ENCODE measurements at regions not wholly inside any gene's neighbourhood (a gene's known extent, or its start where the extent isn't known, plus 50 kb on each side); places are given as distances from the start of the nearest gene placed in this dataset.
"Not testable (repeated sequence)": the region's sequence is repeated elsewhere in the genome, so short reads cannot be mapped to it uniquely, and the experiment has no call there.

GRCh38 chr1:76687307-76688175, 179.7 kb upstream of the ST6GALNAC5 start:
- Histone ChIP-seq H3K4me3 (ENCODE audit: low read depth, low read length) (no peak overlapping the region), H3K27me3 (ENCODE audit: insufficient read depth, low read depth, severe bottlenecking) (no peaks in the 10 kb centered on the region), H3K9me3 (ENCODE audit: severe bottlenecking) (no peaks in the 10 kb centered on the region), H3K27ac (no peak overlapping the region), H3K36me3 (no peaks in the 10 kb centered on the region)
- TF ChIP-seq CTCF (IDR thresholded peaks at IDR 0.05; ENCODE audit: low read depth, low read length): no peak
- DNase-seq: no peak

GRCh38 chr1:76690766-76691165, 176.5 kb upstream of the ST6GALNAC5 start:
- H3K4me3 ChIP-seq (ENCODE audit: low read depth, low read length): no peak overlapping the region
- H3K9me3 ChIP-seq (ENCODE audit: severe bottlenecking): no peaks in the 10 kb centered on the region
- TF ChIP-seq CTCF (IDR thresholded peaks at IDR 0.05; ENCODE audit: low read depth, low read length): no peak
- no peaks in the 10 kb centered on the region for H3K27me3 ChIP-seq (ENCODE audit: insufficient read depth, low read depth, severe bottlenecking)
- H3K27ac ChIP-seq: no peak overlapping the region
- no peak for DNase-seq
- H3K36me3 ChIP-seq: no peaks in the 10 kb centered on the region

- no peak for DNase-seq
- H3K36me3 ChIP-seq: no peaks in the 10 kb centered on the region
- H3K27me3 ChIP-seq (ENCODE audit: insufficient read depth, low read depth, severe bottlenecking): no peaks in the 10 kb centered on the region
- H3K27ac ChIP-seq: no peak overlapping the region
- no peaks in the 10 kb centered on the region for H3K9me3 ChIP-seq (ENCODE audit: severe bottlenecking)
- no peak for TF ChIP-seq CTCF (IDR thresholded peaks at IDR 0.05; ENCODE audit: low read depth, low read length)
- no peak overlapping the region for H3K4me3 ChIP-seq (ENCODE audit: low read depth, low read length)
Measured at GRCh38 chr1:76695535-76695934, 171.7 kb upstream of the ST6GALNAC5 start.

GRCh38 chr1:76697361-76697760, 169.9 kb upstream of the ST6GALNAC5 start:
- Histone ChIP-seq H3K27me3 (ENCODE audit: insufficient read depth, low read depth, severe bottlenecking) (no peaks in the 10 kb centered on the region), H3K36me3 (no peaks in the 10 kb centered on the region), H3K27ac (no peak overlapping the region), H3K4me3 (ENCODE audit: low read depth, low read length) (no peak overlapping the region), H3K9me3 (ENCODE audit: severe bottlenecking) (no peaks in the 10 kb centered on the region)
- no peak for TF ChIP-seq CTCF (IDR thresholded peaks at IDR 0.05; ENCODE audit: low read depth, low read length)
- no peak for DNase-seq

- H3K27me3 ChIP-seq (ENCODE audit: insufficient read depth, low read depth, severe bottlenecking); H3K36me3 ChIP-seq; H3K9me3 ChIP-seq (ENCODE audit: severe bottlenecking); H3K4me3 ChIP-seq (ENCODE audit: low read depth, low read length); DNase-seq; H3K27ac ChIP-seq: not testable (repeated sequence)
Measured at GRCh38 chr1:76699646-76700045, 167.6 kb upstream of the ST6GALNAC5 start.

- not testable (repeated sequence) for DNase-seq; H3K27me3 ChIP-seq (ENCODE audit: insufficient read depth, low read depth, severe bottlenecking); H3K27ac ChIP-seq; H3K4me3 ChIP-seq (ENCODE audit: low read depth, low read length); H3K36me3 ChIP-seq; H3K9me3 ChIP-seq (ENCODE audit: severe bottlenecking)
Measured at GRCh38 chr1:76700200-76700599, 167.1 kb upstream of the ST6GALNAC5 start.

- DNase-seq: no peak
- Histone ChIP-seq H3K36me3 (no peaks in the 10 kb centered on the region), H3K27me3 (ENCODE audit: insufficient read depth, low read depth, severe bottlenecking) (no peaks in the 10 kb centered on the region), H3K9me3 (ENCODE audit: severe bottlenecking) (no peaks in the 10 kb centered on the region), H3K4me3 (ENCODE audit: low read depth, low read length) (no peak overlapping the region), H3K27ac (no peak overlapping the region)
- TF ChIP-seq CTCF (IDR thresholded peaks at IDR 0.05; ENCODE audit: low read depth, low read length): no peak
Measured at GRCh38 chr1:76705560-76705959, 161.7 kb upstream of the ST6GALNAC5 start.
